Astrocyte (in vitro differentiated cells and primary cell): ENCODE measurements at regions not wholly inside any gene's neighbourhood (a gene's known extent, or its start where the extent isn't known, plus 50 kb on each side); places are given as distances from the start of the nearest gene placed in this dataset.
A peak's percentile ranks its signal among the peaks of the same experiment; 100 is the strongest.

Source experiments
- DNase-seq: peaks from one replicate; pipeline ENCODE4 v3.0.0-alpha.2; 2010; ENCODE audit warnings: low read depth
- FAIRE-seq: peaks from 2 replicates; lab custom pipeline; 2011; peaks lifted over from hg19 to GRCh38; lab: Jason Lieb, UNC
- H2AFZ ChIP-seq: 2 replicates; pipeline ENCODE4 v1.6.0; 2012; ENCODE audit warnings: low read depth, low read length, inconsistent platforms
- H3K27ac ChIP-seq: 2 replicates; pipeline ENCODE4 v1.5.1; 2011; ENCODE audit warnings: low read depth, low read length, inconsistent platforms
- H3K27me3 ChIP-seq: 2 replicates; pipeline ENCODE4 v1.6.0; 2011; ENCODE audit warnings: low read length, inconsistent platforms; ENCODE audit not compliant: insufficient read depth
- H3K36me3 ChIP-seq: 2 replicates; pipeline ENCODE4 v1.5.1; 2011; ENCODE audit warnings: low read length, inconsistent platforms; ENCODE audit not compliant: insufficient read depth
- H3K4me1 ChIP-seq: 2 replicates; pipeline ENCODE4 v1.5.1; 2011; ENCODE audit warnings: low read length, inconsistent platforms; ENCODE audit not compliant: insufficient read depth
- H3K4me2 ChIP-seq: 2 replicates; pipeline ENCODE4 v1.6.0; 2012; ENCODE audit warnings: low read length, inconsistent platforms
- H3K4me3 ChIP-seq: 2 replicates; pipeline ENCODE4 v1.5.1; 2011; ENCODE audit warnings: low read depth, mild to moderate bottlenecking, low read length, inconsistent platforms; ENCODE audit not compliant: insufficient read depth
- H3K79me2 ChIP-seq: 2 replicates; pipeline ENCODE4 v1.6.0; 2012; ENCODE audit warnings: mild to moderate bottlenecking, low read length, inconsistent platforms; ENCODE audit not compliant: insufficient read depth
- H3K9ac ChIP-seq: 2 replicates; pipeline ENCODE4 v1.6.0; 2012; ENCODE audit warnings: mild to moderate bottlenecking, low read length, inconsistent platforms
- H3K9me3 ChIP-seq: 2 replicates; pipeline ENCODE4 v1.5.1; 2012; ENCODE audit warnings: low read depth, mild to moderate bottlenecking, low read length, inconsistent platforms; ENCODE audit not compliant: insufficient read depth
- H4K20me1 ChIP-seq: 2 replicates; pipeline ENCODE4 v1.6.0; 2012; ENCODE audit warnings: low read length, inconsistent platforms; ENCODE audit not compliant: insufficient read depth
- H3K27ac Mint-ChIP-seq: one replicate; pipeline ENCODE4 v1.8.0; 2021; ENCODE audit warnings: mild to moderate bottlenecking, mixed read lengths; ENCODE audit not compliant: unreplicated experiment
- H3K27me3 Mint-ChIP-seq: one replicate; pipeline ENCODE4 v1.8.0; 2021; ENCODE audit warnings: low read depth, mixed read lengths; ENCODE audit not compliant: unreplicated experiment
- H3K36me3 Mint-ChIP-seq: one replicate; pipeline ENCODE4 v1.8.0; 2021; ENCODE audit warnings: low read depth, mixed read lengths; ENCODE audit not compliant: unreplicated experiment
- H3K4me1 Mint-ChIP-seq: one replicate; pipeline ENCODE4 v1.8.0; 2021; ENCODE audit warnings: low read depth, mixed read lengths; ENCODE audit not compliant: unreplicated experiment
- H3K4me3 Mint-ChIP-seq: one replicate; pipeline ENCODE4 v1.8.0; 2021; ENCODE audit warnings: mild to moderate bottlenecking, moderate library complexity, mixed read lengths; ENCODE audit not compliant: unreplicated experiment
- H3K9me3 Mint-ChIP-seq: one replicate; pipeline ENCODE4 v1.8.0; 2021; ENCODE audit warnings: mild to moderate bottlenecking, mixed read lengths; ENCODE audit not compliant: unreplicated experiment
- EZH2 ChIP-seq: IDR thresholded peaks from 2 replicates; pipeline ENCODE4 v1.6.1; 2012; ENCODE audit warnings: mild to moderate bottlenecking, low read length, inconsistent platforms; ENCODE audit not compliant: insufficient read depth
- TF ChIP-seq, protein P1 (sequence below): IDR thresholded peaks from 2 replicates; pipeline ENCODE4 v1.5.1; 2011; ENCODE audit warnings: low read depth, mild to moderate bottlenecking, inconsistent platforms, low read length, moderate library complexity; ENCODE audit not compliant: insufficient read depth

DNA sequence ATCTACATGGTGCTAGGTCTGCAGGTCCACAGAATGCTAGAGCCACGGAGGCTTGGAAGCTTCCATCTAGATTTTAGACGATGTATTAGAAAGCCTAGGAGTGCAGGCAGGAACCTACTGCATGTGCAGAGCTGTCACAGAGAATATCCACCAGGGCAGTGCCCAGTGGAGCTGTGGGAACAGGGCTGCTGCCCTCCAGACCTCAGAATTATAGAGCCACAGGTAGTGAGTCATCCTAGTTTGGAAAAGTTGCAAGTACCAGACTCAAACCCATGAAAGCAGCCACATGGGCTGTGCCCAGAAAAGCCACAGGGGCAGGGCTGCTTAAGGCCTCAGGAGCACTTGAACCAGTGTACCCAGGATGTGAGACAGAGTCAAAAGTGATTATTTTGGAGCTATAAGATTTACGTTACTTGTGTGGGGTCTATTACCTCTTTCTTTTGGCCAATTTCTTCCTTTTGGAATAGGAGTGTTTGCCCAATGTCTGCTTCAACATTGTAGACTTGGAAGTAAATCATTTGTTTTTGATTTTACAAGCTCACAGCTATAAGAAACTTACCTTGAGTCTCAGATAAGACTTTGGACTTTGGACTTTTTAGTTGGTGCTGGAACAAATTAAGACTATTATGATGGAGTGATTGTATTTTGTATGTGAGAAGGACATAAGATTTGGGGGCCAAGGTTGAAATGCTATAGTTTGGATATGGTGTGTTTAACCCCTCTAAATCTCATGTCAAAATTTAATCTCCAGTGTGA lies 143.5 kb upstream of the CHRDL1 start:
- H3K9ac ChIP-seq, result no peak overlapping the region
- H3K79me2 ChIP-seq, result no peaks in the 10 kb centered on the region
- Mint-ChIP-seq H3K4me3 (no peak overlapping the region), H3K27ac (no peak overlapping the region), H3K36me3 (no peaks in the 10 kb centered on the region), H3K27me3 (peaks cover 14% of the 10 kb centered on the region), H3K9me3 (no peaks in the 10 kb centered on the region), H3K4me1 (no peaks in the 10 kb centered on the region)
- no peak overlapping the region for H3K27ac ChIP-seq
- no peaks in the 10 kb centered on the region for H3K4me1 ChIP-seq
- H3K4me2 ChIP-seq, result no peak overlapping the region
- no peaks in the 10 kb centered on the region for H3K9me3 ChIP-seq
- no peak overlapping the region for H3K4me3 ChIP-seq
- no peaks in the 10 kb centered on the region for H3K36me3 ChIP-seq
- no peak for FAIRE-seq
- no peak for DNase-seq
- no peak overlapping the region for H2AFZ ChIP-seq
- H3K27me3 ChIP-seq, result no peaks in the 10 kb centered on the region
- no peak for TF ChIP-seq EZH2
- TF ChIP-seq, protein P1, sequence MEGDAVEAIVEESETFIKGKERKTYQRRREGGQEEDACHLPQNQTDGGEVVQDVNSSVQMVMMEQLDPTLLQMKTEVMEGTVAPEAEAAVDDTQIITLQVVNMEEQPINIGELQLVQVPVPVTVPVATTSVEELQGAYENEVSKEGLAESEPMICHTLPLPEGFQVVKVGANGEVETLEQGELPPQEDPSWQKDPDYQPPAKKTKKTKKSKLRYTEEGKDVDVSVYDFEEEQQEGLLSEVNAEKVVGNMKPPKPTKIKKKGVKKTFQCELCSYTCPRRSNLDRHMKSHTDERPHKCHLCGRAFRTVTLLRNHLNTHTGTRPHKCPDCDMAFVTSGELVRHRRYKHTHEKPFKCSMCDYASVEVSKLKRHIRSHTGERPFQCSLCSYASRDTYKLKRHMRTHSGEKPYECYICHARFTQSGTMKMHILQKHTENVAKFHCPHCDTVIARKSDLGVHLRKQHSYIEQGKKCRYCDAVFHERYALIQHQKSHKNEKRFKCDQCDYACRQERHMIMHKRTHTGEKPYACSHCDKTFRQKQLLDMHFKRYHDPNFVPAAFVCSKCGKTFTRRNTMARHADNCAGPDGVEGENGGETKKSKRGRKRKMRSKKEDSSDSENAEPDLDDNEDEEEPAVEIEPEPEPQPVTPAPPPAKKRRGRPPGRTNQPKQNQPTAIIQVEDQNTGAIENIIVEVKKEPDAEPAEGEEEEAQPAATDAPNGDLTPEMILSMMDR, result no peak
- H4K20me1 ChIP-seq, result no peaks in the 10 kb centered on the region

DNA sequence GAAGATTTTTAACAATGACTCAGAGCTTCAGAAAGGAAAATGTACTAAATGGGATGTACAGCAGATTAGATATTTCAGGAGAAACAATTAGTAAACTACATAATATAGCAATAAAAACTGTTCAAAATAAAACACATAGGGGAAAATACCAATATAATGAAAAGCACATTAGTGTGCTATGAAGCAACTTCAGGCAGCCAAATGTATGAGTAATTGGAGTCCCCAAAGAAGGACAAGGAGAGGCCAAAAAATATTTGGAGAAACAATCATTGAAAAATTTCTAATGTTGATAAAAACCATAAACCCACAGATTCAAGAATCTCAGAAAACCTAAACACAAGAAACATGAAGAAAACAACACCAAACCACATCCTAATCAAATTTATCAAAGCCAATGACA lies 129.3 kb upstream of the CHRDL1 start:
- H3K4me3 Mint-ChIP-seq, result no peak overlapping the region
- Histone ChIP-seq H2AFZ (no peak overlapping the region), H3K4me1 (no peaks in the 10 kb centered on the region), H3K4me2 (no peak overlapping the region), H3K27ac (no peak overlapping the region), H3K27me3 (no peaks in the 10 kb centered on the region), H3K9me3 (no peaks in the 10 kb centered on the region), H4K20me1 (no peaks in the 10 kb centered on the region), H3K79me2 (no peaks in the 10 kb centered on the region), H3K9ac (no peak overlapping the region), H3K36me3 (no peaks in the 10 kb centered on the region), H3K4me3 (no peak overlapping the region)
- no peaks in the 10 kb centered on the region for H3K27me3 Mint-ChIP-seq
- no peaks in the 10 kb centered on the region for H3K36me3 Mint-ChIP-seq
- no peak overlapping the region for H3K27ac Mint-ChIP-seq
- FAIRE-seq (no peak), DNase-seq (peak; percentile 42)
- no peaks in the 10 kb centered on the region for H3K9me3 Mint-ChIP-seq
- no peaks in the 10 kb centered on the region for H3K4me1 Mint-ChIP-seq
- TF ChIP-seq EZH2, result no peak
- TF ChIP-seq, protein P1, result no peak

DNA sequence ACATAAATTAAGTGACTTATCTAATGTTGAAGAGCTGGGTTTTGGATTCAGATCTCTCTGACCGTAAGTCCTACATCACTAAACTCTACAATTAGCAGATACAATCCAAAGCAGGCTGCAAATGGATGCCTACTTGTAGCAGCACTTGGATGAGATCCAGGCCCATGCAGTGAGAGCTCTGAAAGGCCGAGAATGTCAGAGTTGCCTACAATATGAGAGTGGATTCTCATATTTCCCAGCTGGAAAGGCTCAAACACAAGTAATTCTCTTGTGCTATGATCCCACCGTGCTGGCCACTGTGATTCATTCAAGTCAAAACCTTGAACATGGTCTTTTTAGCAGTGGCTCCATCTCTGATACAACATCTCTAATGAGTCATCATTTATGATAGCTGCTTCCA lies 125.4 kb upstream of the CHRDL1 start:
- Histone ChIP-seq H3K27ac (no peak overlapping the region), H3K27me3 (no peaks in the 10 kb centered on the region), H3K4me2 (no peak overlapping the region), H3K9ac (no peak overlapping the region), H3K36me3 (no peaks in the 10 kb centered on the region), H3K9me3 (no peaks in the 10 kb centered on the region), H3K4me1 (no peaks in the 10 kb centered on the region), H3K79me2 (no peaks in the 10 kb centered on the region), H2AFZ (no peak overlapping the region), H3K4me3 (no peak overlapping the region), H4K20me1 (no peaks in the 10 kb centered on the region)
- Mint-ChIP-seq H3K27me3 (no peaks in the 10 kb centered on the region), H3K9me3 (no peaks in the 10 kb centered on the region), H3K27ac (no peak overlapping the region), H3K4me1 (no peaks in the 10 kb centered on the region), H3K36me3 (no peaks in the 10 kb centered on the region), H3K4me3 (no peak overlapping the region)
- TF ChIP-seq, protein P1, result no peak
- no peak for TF ChIP-seq EZH2
- DNase-seq, result peak; percentile 30
- FAIRE-seq, result no peak
